Neural progenitor cell (in vitro differentiated cells): ENCODE measurements at regions not wholly inside any gene's neighbourhood (a gene's known extent, or its start where the extent isn't known, plus 50 kb on each side); places are given as distances from the start of the nearest gene placed in this dataset.

Source experiments
- CTCF ChIP-seq: fragments of 200-600 bp; sonication (generic); IDR thresholded peaks from 2 replicates; pipeline ENCODE4 v1.5.1; 2017; ENCODE audit warnings: antibody characterized with exemption, mild to moderate bottlenecking
- EZH2 ChIP-seq: fragments of 200-600 bp; sonication (generic); IDR thresholded peaks from 2 replicates; pipeline ENCODE4 v1.6.1; 2017; ENCODE audit warnings: antibody characterized with exemption, mild to moderate bottlenecking, moderate library complexity

GRCh38 chr3:168989396-168989795, 674.1 kb downstream of the MECOM start:
- TF ChIP-seq EZH2 (no peak), CTCF (no peak)
